ENCODE measurements at regions not wholly inside any gene's neighbourhood (a gene's known extent, or its start where the extent isn't known, plus 50 kb on each side); places are given as distances from the start of the nearest gene placed in this dataset.

DNA sequence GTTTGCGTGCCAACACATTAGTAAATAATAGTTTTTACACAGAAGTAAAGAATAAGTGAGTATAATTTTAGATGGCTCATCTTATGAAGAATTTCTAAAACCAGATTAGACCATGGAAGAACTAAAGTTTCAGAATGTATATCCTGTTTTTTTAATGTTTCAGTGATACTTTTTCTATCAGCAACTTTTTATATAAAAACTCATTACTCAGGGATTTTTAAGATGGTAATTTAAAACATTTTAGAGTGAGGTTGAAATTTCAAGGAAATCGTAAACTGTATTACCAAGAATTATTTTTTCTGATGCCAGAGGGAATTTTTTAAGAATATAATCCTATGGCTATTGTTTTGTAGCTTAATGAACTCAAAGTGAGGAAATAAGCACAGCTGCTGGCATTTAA lies 128.5 kb upstream of the FANCL start:
- TF ChIP-seq, protein P1, sequence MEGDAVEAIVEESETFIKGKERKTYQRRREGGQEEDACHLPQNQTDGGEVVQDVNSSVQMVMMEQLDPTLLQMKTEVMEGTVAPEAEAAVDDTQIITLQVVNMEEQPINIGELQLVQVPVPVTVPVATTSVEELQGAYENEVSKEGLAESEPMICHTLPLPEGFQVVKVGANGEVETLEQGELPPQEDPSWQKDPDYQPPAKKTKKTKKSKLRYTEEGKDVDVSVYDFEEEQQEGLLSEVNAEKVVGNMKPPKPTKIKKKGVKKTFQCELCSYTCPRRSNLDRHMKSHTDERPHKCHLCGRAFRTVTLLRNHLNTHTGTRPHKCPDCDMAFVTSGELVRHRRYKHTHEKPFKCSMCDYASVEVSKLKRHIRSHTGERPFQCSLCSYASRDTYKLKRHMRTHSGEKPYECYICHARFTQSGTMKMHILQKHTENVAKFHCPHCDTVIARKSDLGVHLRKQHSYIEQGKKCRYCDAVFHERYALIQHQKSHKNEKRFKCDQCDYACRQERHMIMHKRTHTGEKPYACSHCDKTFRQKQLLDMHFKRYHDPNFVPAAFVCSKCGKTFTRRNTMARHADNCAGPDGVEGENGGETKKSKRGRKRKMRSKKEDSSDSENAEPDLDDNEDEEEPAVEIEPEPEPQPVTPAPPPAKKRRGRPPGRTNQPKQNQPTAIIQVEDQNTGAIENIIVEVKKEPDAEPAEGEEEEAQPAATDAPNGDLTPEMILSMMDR (IDR thresholded peaks at IDR 0.05), result no peak
- TF ChIP-seq POLR2AphosphoS5 (IDR thresholded peaks at IDR 0.05) (no peak), EP300 (IDR thresholded peaks at IDR 0.05; ENCODE audit: low read depth) (no peak), POLR2A (IDR thresholded peaks at IDR 0.05) (no peak)
- H3K27ac ChIP-seq, result no peak overlapping the region
- no peak overlapping the region for H3K4me3 ChIP-seq
- no peaks in the 10 kb centered on the region for H3K36me3 ChIP-seq
- H3K27me3 ChIP-seq, result no peaks in the 10 kb centered on the region
- DNase-seq, result no peak
- intact Hi-C loops (cut with DNase I; ENCODE audit: low total_unique reads) (no loop called here), in situ Hi-C loops (cut with MboI; ENCODE audit: low pct_ligation_motif_present in 1 of 4, low pct_unique_long_range_greater_than_20kb in 1 of 4, low sequenced_read_pairs in 3 of 4) (no loop called here)
- WGBS, 2 donors (ENCODE audit: low coverage in 1 of 2), result 86 to 88% methylated on average over 2 of the region's 2 CpGs
- no peaks in the 10 kb centered on the region for H3K9me3 ChIP-seq
- no peaks in the 10 kb centered on the region for H3K4me1 ChIP-seq

DNA sequence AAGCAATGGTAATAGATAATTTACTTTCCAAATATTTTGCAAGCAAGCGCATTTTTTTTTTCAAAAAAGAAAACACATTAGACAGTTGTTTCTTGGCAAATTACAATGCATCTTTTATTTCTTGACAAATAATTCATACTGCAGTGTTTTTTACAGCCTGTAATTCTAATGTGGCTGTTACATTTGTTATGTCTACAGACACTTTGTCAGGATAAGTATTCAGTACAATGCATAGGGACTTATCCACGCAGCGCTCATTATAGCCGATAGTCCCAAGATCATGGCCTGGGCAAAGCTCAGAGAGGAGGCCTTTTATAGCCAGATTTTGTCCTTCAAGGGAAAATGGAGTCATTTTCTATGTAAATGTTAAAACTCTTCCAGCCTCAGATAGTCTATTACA lies 123.0 kb upstream of the FANCL start:
- intact Hi-C loops (cut with DNase I; ENCODE audit: low total_unique reads) (no loop called here), in situ Hi-C loops (cut with MboI; ENCODE audit: low pct_ligation_motif_present in 1 of 4, low pct_unique_long_range_greater_than_20kb in 1 of 4, low sequenced_read_pairs in 3 of 4) (no loop called here)
- DNase-seq, result no peak
- Histone ChIP-seq H3K27ac (no peak overlapping the region), H3K4me1 (no peaks in the 10 kb centered on the region), H3K27me3 (no peaks in the 10 kb centered on the region), H3K4me3 (no peak overlapping the region), H3K36me3 (no peaks in the 10 kb centered on the region), H3K9me3 (no peaks in the 10 kb centered on the region)
- WGBS, 2 donors (ENCODE audit: low coverage in 1 of 2), result 79 to 80% methylated on average over 4 of the region's 4 CpGs
- TF ChIP-seq POLR2A (IDR thresholded peaks at IDR 0.05) (no peak), EP300 (IDR thresholded peaks at IDR 0.05; ENCODE audit: low read depth) (no peak), POLR2AphosphoS5 (IDR thresholded peaks at IDR 0.05) (no peak)
- TF ChIP-seq, protein P1 (IDR thresholded peaks at IDR 0.05), result no peak

DNA sequence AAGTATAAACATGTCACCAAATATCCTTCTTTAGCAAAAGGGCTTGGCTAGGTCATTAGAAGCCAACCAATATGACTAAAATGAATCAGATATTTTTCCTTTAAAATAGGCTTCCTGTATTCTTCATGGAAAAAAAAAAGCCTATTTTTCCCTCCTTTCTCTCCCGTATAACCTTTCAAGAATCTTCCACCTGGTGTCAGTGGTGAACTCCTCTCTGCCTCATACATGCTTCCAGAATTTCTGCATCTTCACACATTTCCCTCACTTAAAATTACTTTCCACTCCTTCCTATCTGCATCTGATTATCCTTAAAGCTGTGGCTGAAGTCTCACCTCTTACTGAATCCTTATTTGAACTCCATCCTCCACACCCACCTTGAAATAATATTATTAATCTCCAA lies 116.9 kb upstream of the FANCL start:
- H3K27me3 ChIP-seq, result no peaks in the 10 kb centered on the region
- no peak overlapping the region for H3K27ac ChIP-seq
- in situ Hi-C loops (cut with MboI; ENCODE audit: low pct_ligation_motif_present in 1 of 4, low pct_unique_long_range_greater_than_20kb in 1 of 4, low sequenced_read_pairs in 3 of 4) (no loop called here), intact Hi-C loops (cut with DNase I; ENCODE audit: low total_unique reads) (no loop called here)
- no peaks in the 10 kb centered on the region for H3K36me3 ChIP-seq
- TF ChIP-seq, protein P1 (IDR thresholded peaks at IDR 0.05), result no peak
- DNase-seq, result no peak
- 28 to 59% methylated on average over 1 of the region's 1 CpG for WGBS, 2 donors (ENCODE audit: low coverage in 1 of 2)
- H3K4me3 ChIP-seq, result no peak overlapping the region
- H3K9me3 ChIP-seq, result no peaks in the 10 kb centered on the region
- H3K4me1 ChIP-seq, result no peaks in the 10 kb centered on the region

DNA sequence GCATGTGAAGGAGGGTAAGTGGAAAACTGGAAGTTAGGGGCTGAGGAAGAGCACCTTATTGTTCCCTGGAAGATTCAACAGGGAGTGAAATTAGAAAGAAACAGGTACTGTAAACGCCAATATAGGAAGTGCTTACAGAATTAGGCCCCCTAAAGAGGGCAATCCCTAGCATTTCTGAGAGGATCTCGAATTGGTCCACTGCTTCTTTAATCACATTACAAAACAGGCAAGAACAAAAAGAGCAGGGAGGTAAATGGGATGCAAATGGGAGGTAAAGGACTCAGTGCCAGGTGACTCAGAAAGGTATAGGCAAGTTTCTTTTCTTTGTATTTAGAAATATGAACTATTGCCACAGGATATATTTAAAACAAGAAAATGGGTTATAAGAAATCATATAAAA lies 116.4 kb upstream of the FANCL start:
- H3K27ac ChIP-seq, result no peak overlapping the region
- no peaks in the 10 kb centered on the region for H3K9me3 ChIP-seq
- in situ Hi-C loops (cut with MboI; ENCODE audit: low pct_ligation_motif_present in 1 of 4, low pct_unique_long_range_greater_than_20kb in 1 of 4, low sequenced_read_pairs in 3 of 4) (no loop called here), intact Hi-C loops (cut with DNase I; ENCODE audit: low total_unique reads) (no loop called here)
- H3K36me3 ChIP-seq, result no peaks in the 10 kb centered on the region
- 40 to 46% methylated on average over 2 of the region's 2 CpGs for WGBS, 2 donors (ENCODE audit: low coverage in 1 of 2)
- no peak for TF ChIP-seq POLR2AphosphoS5 (IDR thresholded peaks at IDR 0.05)
- no peaks in the 10 kb centered on the region for H3K27me3 ChIP-seq
- H3K4me3 ChIP-seq, result no peak overlapping the region
- H3K4me1 ChIP-seq, result no peaks in the 10 kb centered on the region
- DNase-seq, result no peak

DNA sequence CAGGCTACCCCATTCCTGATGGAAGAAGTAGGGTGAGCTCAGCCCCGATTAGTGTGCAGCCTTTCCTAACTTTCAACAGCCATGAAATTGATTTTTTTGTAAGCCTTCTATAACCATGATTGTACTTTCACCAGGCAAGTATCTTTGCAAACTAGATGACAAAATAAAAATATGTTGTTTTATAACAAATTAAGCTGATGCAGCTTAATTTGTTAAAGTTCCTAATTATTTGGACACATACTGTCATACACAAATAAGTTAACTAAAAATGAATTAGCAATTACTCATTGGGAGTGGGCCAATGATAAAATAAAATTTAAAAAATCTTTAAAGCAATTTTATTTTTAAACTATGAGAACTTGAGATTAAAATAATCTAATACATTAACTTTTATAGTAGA lies 113.1 kb upstream of the FANCL start:
- Histone ChIP-seq H3K4me1 (no peaks in the 10 kb centered on the region), H3K4me3 (no peak overlapping the region), H3K27ac (no peak overlapping the region), H3K36me3 (no peaks in the 10 kb centered on the region), H3K9me3 (no peaks in the 10 kb centered on the region), H3K27me3 (no peaks in the 10 kb centered on the region)
- no peak for TF ChIP-seq POLR2A (IDR thresholded peaks at IDR 0.05)
- TF ChIP-seq, protein P1 (IDR thresholded peaks at IDR 0.05), result no peak
- 67 to 75% methylated on average over 1 of the region's 1 CpG for WGBS, 2 donors (ENCODE audit: low coverage in 1 of 2)
- no peak for DNase-seq
- intact Hi-C loops (cut with DNase I; ENCODE audit: low total_unique reads) (no loop called here), in situ Hi-C loops (cut with MboI; ENCODE audit: low pct_ligation_motif_present in 1 of 4, low pct_unique_long_range_greater_than_20kb in 1 of 4, low sequenced_read_pairs in 3 of 4) (no loop called here)

Measured in transverse colon (tissue), 4 donors.